ENCODE measurements at regions not wholly inside any gene's neighbourhood (a gene's known extent, or its start where the extent isn't known, plus 50 kb on each side); places are given as distances from the start of the nearest gene placed in this dataset.

- Histone ChIP-seq H3K4me3 (ENCODE audit: low read length) (no peak overlapping the region), H3K36me3 (ENCODE audit: control insufficient read depth, insufficient read depth, low read length) (no peaks in the 10 kb centered on the region), H3K27ac (ENCODE audit: low read depth, low read length) (no peak overlapping the region), H3K4me1 (ENCODE audit: control insufficient read depth, insufficient read depth, low read length) (no peaks in the 10 kb centered on the region), H3K27me3 (ENCODE audit: control insufficient read depth, insufficient read depth, low read length, poor library complexity, severe bottlenecking) (no peaks in the 10 kb centered on the region), H3K9me3 (ENCODE audit: control insufficient read depth, low read length) (peaks cover 24% of the 10 kb centered on the region), H3K9ac (ENCODE audit: extremely low read depth, low read length, poor library complexity, severe bottlenecking) (no peak overlapping the region)
- Mint-ChIP-seq H3K36me3 (ENCODE audit: low read depth) (peaks cover 4% of the 10 kb centered on the region), H3K4me1 (peaks cover 10% of the 10 kb centered on the region), H3K27ac (no peak overlapping the region), H3K9me3 (peaks cover 6% of the 10 kb centered on the region), H3K4me3 (no peak overlapping the region), H3K27me3 (ENCODE audit: insufficient read depth) (no peaks in the 10 kb centered on the region)
- TF ChIP-seq CTCF (conservative IDR thresholded peaks at IDR 0.05): no peak
- WGBS, 2 experiments (ENCODE audit: insufficient coverage in 1 of 2, insufficient read length in 1 of 2): 46% methylated on average over 2 of the region's 2 CpGs; no CpG with 5 or more reads in 1 of the 2 experiments
- DNase-seq: no peak
Measured at GRCh38 chr5:167766957-167767356, 524.5 kb upstream of the WWC1 start.

GRCh38 chr5:167767795-167768194 lies 523.6 kb upstream of the WWC1 start:
- Histone ChIP-seq H3K36me3 (ENCODE audit: control insufficient read depth, insufficient read depth, low read length) (no peaks in the 10 kb centered on the region), H3K9ac (ENCODE audit: extremely low read depth, low read length, poor library complexity, severe bottlenecking) (no peak overlapping the region), H3K4me1 (ENCODE audit: control insufficient read depth, insufficient read depth, low read length) (no peaks in the 10 kb centered on the region), H3K9me3 (ENCODE audit: control insufficient read depth, low read length) (peaks cover 25% of the 10 kb centered on the region), H3K27me3 (ENCODE audit: control insufficient read depth, insufficient read depth, low read length, poor library complexity, severe bottlenecking) (no peaks in the 10 kb centered on the region), H3K4me3 (ENCODE audit: low read length) (no peak overlapping the region), H3K27ac (ENCODE audit: low read depth, low read length) (no peak overlapping the region)
- peaks cover 4% of the 10 kb centered on the region for H3K36me3 Mint-ChIP-seq (ENCODE audit: low read depth)
- H3K9me3 Mint-ChIP-seq: peaks cover 6% of the 10 kb centered on the region
- WGBS, 2 experiments (ENCODE audit: insufficient coverage in 1 of 2, insufficient read length in 1 of 2): 91 to 93% methylated on average over 3 to 4 of the region's 4 CpGs
- H3K4me1 Mint-ChIP-seq: peaks cover 10% of the 10 kb centered on the region
- no peak overlapping the region for H3K27ac Mint-ChIP-seq
- no peaks in the 10 kb centered on the region for H3K27me3 Mint-ChIP-seq (ENCODE audit: insufficient read depth)
- H3K4me3 Mint-ChIP-seq: no peak overlapping the region
- no peak for DNase-seq
- TF ChIP-seq CTCF (conservative IDR thresholded peaks at IDR 0.05): no peak

GRCh38 chr5:167769846-167770413 lies 521.5 kb upstream of the WWC1 start:
- no peak overlapping the region for H3K4me3 Mint-ChIP-seq
- H3K27ac ChIP-seq (ENCODE audit: low read depth, low read length): no peak overlapping the region
- H3K4me3 ChIP-seq (ENCODE audit: low read length): no peak overlapping the region
- H3K9me3 ChIP-seq (ENCODE audit: control insufficient read depth, low read length): peaks cover 25% of the 10 kb centered on the region
- no peaks in the 10 kb centered on the region for H3K4me1 ChIP-seq (ENCODE audit: control insufficient read depth, insufficient read depth, low read length)
- peaks cover 6% of the 10 kb centered on the region for H3K9me3 Mint-ChIP-seq
- H3K27me3 Mint-ChIP-seq (ENCODE audit: insufficient read depth): no peaks in the 10 kb centered on the region
- DNase-seq: no peak
- H3K36me3 ChIP-seq (ENCODE audit: control insufficient read depth, insufficient read depth, low read length): no peaks in the 10 kb centered on the region
- TF ChIP-seq CTCF (conservative IDR thresholded peaks at IDR 0.05): no peak
- no peak overlapping the region for H3K27ac Mint-ChIP-seq
- H3K27me3 ChIP-seq (ENCODE audit: control insufficient read depth, insufficient read depth, low read length, poor library complexity, severe bottlenecking): no peaks in the 10 kb centered on the region
- H3K4me1 Mint-ChIP-seq: peaks cover 3% of the 10 kb centered on the region
- H3K36me3 Mint-ChIP-seq (ENCODE audit: low read depth): peaks cover 4% of the 10 kb centered on the region
- H3K9ac ChIP-seq (ENCODE audit: extremely low read depth, low read length, poor library complexity, severe bottlenecking): no peak overlapping the region
- WGBS, 2 experiments (ENCODE audit: insufficient coverage in 1 of 2, insufficient read length in 1 of 2): 85 to 94% methylated on average over 2 of the region's 2 CpGs

Data from endodermal cell (in vitro differentiated cells).